Fibroblast of skin of scalp (primary cell): ENCODE measurements at regions not wholly inside any gene's neighbourhood (a gene's known extent, or its start where the extent isn't known, plus 50 kb on each side); places are given as distances from the start of the nearest gene placed in this dataset.
"Not testable (repeated sequence)": the region's sequence is repeated elsewhere in the genome, so short reads cannot be mapped to it uniquely, and the experiment has no call there.

Experiments
- DNase-seq: peaks from one replicate; pipeline ENCODE4 v3.0.0-alpha.2; 2013

DNA sequence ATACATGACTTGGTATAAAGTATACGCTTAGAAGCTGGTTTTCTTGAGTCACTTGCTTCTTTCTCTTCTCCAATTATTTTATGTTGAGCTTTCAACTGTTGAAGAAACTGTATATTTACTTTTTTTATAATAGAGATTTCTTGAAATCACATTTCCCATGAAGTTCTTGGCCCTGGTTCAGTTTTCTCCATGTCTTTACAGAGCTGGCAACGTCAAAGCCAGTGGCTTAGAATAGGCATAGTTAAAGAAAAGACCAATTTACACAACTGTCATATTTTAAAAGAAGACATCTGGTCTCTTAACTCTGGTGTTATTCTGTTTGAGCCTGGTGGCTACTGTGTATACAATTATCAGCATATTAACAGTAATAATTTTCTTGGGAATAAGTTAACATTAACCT, 1249.3 kb downstream of the CDH12 start:
- no peak for DNase-seq

GRCh38 chr5:21594566-21594965, 1258.6 kb downstream of the CDH12 start:
- DNase-seq: no peak

DNA sequence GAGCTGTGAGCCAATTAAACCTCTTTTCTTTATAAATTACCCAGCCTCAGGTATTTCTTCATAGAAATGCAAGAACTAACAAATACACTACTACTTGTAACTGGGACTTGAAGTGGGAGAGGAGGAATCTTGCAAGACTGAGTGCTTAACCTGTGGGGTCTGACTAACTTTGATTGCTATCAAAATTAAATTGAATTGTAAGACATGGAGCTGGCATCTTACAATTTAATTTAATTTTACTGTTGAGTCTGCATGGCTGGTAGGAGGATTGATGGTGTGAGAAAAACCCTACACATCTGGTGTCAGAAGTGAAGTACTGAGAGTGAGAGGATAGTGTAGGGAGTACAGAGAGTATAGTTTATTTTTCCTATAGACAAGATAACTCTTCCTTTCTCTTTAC, 1259.9 kb downstream of the CDH12 start:
- DNase-seq: no peak

DNA sequence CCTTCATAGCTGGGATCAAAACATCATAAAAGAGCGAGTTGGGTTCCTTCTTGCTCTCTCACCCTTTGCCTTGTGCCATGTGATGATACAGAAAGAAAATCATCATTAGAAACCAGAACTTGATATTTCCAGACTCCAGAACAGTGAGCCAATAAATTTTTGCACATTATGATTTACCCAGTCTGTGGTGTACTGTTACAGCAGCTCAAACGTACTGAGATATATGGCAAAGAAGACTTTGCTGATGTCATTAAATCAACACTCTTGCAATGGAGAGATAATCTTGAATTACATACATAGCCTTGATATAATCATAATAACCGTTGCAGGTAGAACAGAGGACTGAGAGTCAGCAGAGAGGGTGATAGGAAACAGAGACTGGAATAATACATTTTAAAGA, 1271.6 kb downstream of the CDH12 start:
- no peak for DNase-seq

- no peak for DNase-seq
These were observed 1278.2 kb downstream of the CDH12 start for GRCh38 chr5:21574961-21575360.

DNA sequence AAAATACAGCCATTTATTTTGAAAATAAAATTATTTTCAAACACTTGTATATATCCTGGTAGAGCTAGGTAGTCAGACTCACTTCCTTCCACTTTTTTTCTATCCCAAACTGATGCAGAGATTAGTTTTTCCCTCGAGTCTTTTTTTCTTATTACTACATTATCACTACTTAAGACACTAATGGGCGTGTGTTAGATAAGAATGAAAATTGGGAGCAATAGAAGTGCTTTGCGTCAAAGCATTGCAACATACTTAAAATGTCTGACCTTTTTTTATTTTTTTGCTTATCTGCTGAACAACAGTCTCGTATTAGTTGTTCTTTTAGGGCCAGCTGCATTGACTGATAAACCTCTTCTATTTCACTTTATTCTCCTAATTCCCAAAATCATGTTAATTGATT, 1278.7 kb downstream of the CDH12 start:
- no peak for DNase-seq

GRCh38 chr5:21573416-21574314, 1279.5 kb downstream of the CDH12 start:
- DNase-seq: no peak

DNA sequence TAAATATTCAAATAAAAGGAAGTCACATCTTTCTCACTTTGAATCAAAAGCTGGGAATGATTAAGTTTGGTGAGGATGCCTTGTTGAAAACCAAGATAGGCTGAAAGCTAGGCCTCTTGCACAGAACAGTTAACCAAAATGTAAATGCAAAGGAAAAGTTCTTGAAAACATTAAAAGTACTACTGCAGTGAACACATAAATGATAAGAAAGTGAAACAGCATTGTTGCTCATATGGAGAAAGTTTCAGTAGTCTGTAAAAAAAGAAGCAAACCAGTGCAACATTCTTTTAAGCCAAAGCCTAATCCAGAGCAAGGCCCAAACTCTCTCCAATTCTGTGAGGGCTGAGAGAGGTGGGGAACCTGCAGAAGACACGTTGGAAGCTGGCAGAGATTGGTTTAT, 1281.9 kb downstream of the CDH12 start:
- DNase-seq: not testable (repeated sequence)

GRCh38 chr5:21559109-21559508, 1294.0 kb downstream of the CDH12 start:
- DNase-seq: not testable (repeated sequence)

GRCh38 chr5:21552263-21552662, 1300.9 kb downstream of the CDH12 start:
- not testable (repeated sequence) for DNase-seq

DNA sequence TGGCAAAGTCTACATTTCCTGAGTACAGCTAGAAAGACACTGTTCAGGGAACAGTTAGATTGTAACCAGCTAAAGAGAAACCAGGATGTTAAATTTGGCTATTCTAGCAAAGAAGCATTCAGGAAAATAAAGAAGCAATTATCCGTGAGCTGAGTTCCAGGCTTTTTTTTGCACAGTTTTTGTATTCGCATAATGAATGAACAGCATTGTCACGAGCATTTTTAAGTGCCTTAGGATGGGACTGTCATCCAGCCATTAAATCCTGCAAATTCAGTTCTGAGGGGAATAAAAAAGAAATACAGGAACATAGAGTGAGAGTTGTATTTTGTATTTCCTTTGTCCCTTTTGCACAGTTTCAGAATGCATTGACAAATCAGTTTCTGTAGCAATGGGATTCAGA, 1302.2 kb downstream of the CDH12 start:
- DNase-seq: not testable (repeated sequence)

DNA sequence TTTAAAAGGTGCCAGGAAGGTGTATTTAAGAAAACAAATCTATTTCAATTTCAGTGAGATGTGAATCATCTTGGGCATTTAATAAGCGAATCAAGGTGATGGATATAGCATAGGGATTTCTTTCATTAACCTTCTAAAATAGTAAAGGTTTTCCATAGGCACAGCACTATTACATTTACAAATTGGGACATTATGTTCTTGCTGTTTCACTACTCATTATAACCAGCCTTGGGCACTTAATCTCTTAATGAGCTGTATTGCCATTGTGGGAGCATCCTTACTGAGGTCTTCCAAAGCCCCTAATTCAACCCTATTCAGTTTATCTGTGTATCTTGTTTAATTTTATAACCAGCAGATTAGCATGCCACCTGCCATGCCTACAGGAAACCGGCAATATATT, 1305.5 kb downstream of the CDH12 start:
- DNase-seq: not testable (repeated sequence)

DNA sequence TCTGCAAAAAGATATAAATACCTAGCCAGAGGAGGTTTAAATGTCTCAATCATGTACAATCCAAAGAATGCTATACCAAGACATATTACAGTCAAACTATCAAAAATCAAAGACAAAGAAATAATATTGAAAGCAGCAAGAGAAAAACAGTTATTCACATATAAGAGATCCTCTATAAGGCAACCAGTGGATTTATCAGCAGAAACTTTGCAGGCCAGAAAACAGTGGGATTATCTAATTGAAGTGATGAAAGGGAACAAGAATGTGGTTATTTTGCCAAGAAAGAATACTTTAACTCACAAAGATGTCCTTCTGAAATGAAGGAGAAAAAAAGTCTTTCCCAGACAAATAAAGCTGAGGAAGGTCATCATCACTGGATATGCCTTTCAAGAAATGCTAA, 1318.0 kb downstream of the CDH12 start:
- peak; percentile 54 for DNase-seq

DNA sequence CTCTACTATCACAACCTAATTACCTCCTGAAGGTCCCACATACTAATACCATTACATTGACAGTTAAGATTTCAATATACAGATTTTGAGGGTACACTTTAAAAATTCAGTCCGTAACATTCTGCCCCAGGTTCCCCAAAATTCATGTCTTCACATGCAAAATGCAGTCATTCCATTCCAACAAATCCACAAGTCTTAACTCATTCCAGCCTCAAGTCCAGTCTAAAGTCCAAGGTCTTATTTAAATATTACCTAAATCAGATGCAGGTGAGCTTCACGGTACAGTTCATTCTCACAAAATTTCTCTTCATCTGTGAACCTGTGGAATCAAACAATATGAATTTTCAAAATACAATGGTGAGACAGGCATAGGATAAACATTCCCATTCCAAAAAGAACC, 1332.0 kb downstream of the CDH12 start:
- not testable (repeated sequence) for DNase-seq

GRCh38 chr5:21496926-21497325, 1356.2 kb downstream of the CDH12 start:
- not testable (repeated sequence) for DNase-seq

GRCh38 chr5:21496056-21496455, 1357.1 kb downstream of the CDH12 start:
- not testable (repeated sequence) for DNase-seq

DNA sequence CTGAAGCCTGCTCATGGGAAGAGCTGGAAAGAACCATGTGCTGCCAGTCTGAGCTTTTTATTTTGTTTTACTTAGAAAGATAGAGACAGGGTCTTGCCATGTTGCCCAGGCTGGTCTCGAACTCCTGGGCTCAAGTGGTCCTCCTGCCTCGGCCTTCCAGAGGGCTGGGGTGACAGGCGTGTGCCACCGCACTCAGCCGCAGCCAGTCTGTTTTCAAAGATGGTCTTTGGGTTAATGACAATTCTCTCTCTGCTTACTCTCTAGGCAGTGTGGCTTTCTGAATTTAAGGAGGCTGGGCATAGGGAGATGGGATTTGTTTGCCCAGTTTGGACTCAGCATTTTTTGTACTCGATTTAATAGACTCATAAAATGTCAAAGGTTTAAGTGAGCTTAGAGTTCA, 1357.9 kb downstream of the CDH12 start:
- not testable (repeated sequence) for DNase-seq

DNA sequence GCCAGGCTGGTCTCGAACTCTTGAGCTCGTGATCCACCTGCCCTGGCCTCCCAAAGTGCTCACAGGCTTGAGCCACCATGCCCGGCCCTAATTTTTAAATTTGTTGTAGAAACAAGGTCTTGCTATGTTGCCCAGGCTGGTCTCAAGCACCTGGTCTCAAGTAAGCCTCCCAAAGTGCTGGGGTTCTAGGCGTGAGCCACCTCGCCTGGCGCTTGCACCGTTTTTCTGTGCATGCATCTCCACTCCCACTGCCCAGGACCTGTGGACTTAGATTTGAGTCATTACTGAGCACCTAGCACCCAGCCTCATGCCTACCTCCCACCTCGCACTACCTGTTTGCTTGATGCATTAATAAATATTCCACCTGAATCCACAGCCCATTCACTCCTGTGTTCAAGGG, 1359.1 kb downstream of the CDH12 start:
- DNase-seq: not testable (repeated sequence)

- DNase-seq: not testable (repeated sequence)
These were observed 1362.0 kb downstream of the CDH12 start for GRCh38 chr5:21491182-21491581.

DNA sequence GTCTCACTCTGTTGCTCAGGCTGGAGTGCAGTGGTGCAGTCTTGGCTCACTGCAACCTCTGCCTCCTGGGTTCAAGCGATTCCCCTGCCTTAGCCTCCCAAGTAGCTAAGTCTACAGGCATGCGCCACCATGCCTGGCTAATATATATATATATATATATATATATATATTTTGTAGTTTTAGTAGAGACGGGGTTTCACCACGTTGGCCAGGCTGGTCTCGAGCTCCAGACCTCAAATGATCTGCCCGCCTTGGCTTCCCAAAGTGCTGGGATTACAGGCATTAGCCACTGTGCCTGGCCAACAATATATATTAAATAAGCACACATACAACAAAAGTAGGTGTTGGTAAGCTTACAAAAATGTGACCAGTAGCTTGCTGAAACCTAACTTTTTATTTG, 1364.3 kb downstream of the CDH12 start:
- not testable (repeated sequence) for DNase-seq

- DNase-seq: not testable (repeated sequence)
These were observed 1367.6 kb downstream of the CDH12 start for GRCh38 chr5:21485458-21486000.

DNA sequence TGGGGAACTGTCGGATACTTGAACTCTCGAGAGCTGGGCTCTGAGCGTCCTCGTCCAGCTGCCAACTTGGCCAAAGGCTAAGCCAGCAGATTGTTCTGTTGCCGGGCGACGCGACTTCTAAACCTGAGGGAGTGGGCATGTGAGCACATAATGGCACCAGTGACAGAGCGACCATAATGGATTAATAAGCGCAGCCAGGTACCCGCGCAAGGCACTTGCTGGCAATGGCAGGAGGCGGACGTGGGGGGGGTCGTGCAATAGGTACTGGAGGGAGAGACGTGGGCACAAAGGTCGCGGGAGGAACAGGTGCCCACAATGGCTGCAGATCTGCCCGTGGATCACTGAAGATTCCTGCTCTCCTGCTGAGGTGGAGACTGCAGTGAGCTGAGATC, 1368.7 kb downstream of the CDH12 start:
- DNase-seq: not testable (repeated sequence)

GRCh38 chr5:21483790-21484497, 1369.2 kb downstream of the CDH12 start:
- DNase-seq: not testable (repeated sequence)
